ENCODE measurements at regions not wholly inside any gene's neighbourhood (a gene's known extent, or its start where the extent isn't known, plus 50 kb on each side); places are given as distances from the start of the nearest gene placed in this dataset.

DNA sequence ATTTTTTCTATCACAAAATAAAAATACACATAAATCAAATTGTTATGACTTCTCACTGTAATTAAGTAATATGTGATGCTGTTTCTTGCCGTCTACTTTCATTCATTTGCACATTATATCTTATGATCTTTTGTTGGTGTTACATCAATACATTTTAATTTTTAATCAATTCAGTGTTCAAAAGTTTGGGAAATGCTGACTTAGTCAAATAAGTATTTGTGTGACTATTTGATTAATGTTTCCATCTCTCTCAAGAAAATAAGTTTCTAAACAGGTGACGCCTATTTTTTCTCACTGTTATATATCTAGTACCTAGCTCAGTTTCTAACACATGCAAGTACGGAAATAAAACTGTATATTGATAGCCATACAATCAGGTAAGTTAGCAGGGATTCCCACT is 329.5 kb upstream of the KIRREL3 start:
- TF ChIP-seq, protein P1, sequence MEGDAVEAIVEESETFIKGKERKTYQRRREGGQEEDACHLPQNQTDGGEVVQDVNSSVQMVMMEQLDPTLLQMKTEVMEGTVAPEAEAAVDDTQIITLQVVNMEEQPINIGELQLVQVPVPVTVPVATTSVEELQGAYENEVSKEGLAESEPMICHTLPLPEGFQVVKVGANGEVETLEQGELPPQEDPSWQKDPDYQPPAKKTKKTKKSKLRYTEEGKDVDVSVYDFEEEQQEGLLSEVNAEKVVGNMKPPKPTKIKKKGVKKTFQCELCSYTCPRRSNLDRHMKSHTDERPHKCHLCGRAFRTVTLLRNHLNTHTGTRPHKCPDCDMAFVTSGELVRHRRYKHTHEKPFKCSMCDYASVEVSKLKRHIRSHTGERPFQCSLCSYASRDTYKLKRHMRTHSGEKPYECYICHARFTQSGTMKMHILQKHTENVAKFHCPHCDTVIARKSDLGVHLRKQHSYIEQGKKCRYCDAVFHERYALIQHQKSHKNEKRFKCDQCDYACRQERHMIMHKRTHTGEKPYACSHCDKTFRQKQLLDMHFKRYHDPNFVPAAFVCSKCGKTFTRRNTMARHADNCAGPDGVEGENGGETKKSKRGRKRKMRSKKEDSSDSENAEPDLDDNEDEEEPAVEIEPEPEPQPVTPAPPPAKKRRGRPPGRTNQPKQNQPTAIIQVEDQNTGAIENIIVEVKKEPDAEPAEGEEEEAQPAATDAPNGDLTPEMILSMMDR (IDR thresholded peaks at IDR 0.05) = no peak
- DNase-seq = no peak
- H3K27ac Mint-ChIP-seq = no peak overlapping the region
- H3K27me3 Mint-ChIP-seq (ENCODE audit: insufficient read depth) = no peaks in the 10 kb centered on the region
- H3K36me3 Mint-ChIP-seq (ENCODE audit: low read depth) = no peaks in the 10 kb centered on the region; the same call in 1 of the 2 replicates
- peaks cover 6% of the 10 kb centered on the region for H3K9me3 Mint-ChIP-seq
- no peaks in the 10 kb centered on the region for H3K4me1 Mint-ChIP-seq (ENCODE audit: low read depth)
- no peak overlapping the region for H3K4me3 Mint-ChIP-seq

DNA sequence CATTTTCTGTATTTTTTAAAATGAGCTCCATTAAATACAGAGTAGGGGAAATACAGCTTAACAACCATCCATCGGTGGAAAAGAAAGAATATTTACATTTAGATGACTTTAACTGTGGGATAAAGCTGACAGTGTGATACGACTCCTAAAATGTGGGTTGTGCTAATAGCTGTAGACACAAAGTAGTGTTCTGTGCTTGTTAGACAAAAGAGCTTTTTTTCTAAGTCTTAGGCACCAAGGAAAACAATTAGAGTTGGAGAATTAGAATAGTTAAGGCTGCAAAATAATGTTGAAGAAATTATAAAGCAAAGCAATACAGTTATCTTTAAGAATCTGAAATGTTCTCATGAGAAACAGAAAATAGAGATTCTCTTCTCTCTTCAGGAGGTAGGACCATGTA is 307.7 kb upstream of the KIRREL3 start:
- Mint-ChIP-seq H3K36me3 (ENCODE audit: low read depth) (no peaks in the 10 kb centered on the region), H3K27ac (no peak overlapping the region), H3K4me1 (ENCODE audit: low read depth) (no peaks in the 10 kb centered on the region), H3K9me3 (no peaks in the 10 kb centered on the region), H3K4me3 (no peak overlapping the region), H3K27me3 (ENCODE audit: insufficient read depth) (peaks cover 13% of the 10 kb centered on the region)
- no peak for DNase-seq
- TF ChIP-seq, protein P1 (IDR thresholded peaks at IDR 0.05) = no peak

DNA sequence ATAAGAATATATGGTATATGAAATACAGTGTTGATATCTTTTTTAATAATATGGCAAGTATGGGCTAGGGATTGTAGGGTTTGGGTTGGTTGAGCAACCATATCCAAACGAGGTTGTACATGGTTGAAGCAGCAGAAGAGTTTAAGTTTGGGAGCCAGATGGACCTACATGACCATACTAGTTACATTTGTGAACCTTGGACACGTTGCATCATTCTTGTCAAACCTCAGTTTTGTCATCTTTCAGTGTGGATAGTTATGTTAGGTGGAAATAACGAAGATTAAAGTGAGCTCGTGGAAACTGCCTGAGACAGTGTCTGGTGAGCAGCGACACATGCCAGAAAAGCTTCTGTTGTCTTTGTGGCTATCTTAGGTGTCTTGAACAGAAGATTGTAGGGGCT is 307.1 kb upstream of the KIRREL3 start:
- Mint-ChIP-seq H3K9me3 (no peaks in the 10 kb centered on the region), H3K36me3 (ENCODE audit: low read depth) (no peaks in the 10 kb centered on the region), H3K27me3 (ENCODE audit: insufficient read depth) (peaks cover 13% of the 10 kb centered on the region), H3K4me3 (no peak overlapping the region), H3K27ac (no peak overlapping the region), H3K4me1 (ENCODE audit: low read depth) (no peaks in the 10 kb centered on the region)
- DNase-seq = no peak
- TF ChIP-seq, protein P1 (IDR thresholded peaks at IDR 0.05) = no peak

- Mint-ChIP-seq H3K9me3 (no peaks in the 10 kb centered on the region), H3K36me3 (ENCODE audit: low read depth) (no peaks in the 10 kb centered on the region), H3K4me1 (ENCODE audit: low read depth) (no peaks in the 10 kb centered on the region), H3K4me3 (no peak overlapping the region), H3K27ac (no peak overlapping the region), H3K27me3 (ENCODE audit: insufficient read depth) (peaks cover 11% of the 10 kb centered on the region)
- DNase-seq = no peak
- TF ChIP-seq, protein P1 (IDR thresholded peaks at IDR 0.05) = no peak
Observed at GRCh38 chr11:127304634-127305033, 304.1 kb upstream of the KIRREL3 start.

- H3K4me1 Mint-ChIP-seq (ENCODE audit: low read depth) = no peaks in the 10 kb centered on the region
- no peaks in the 10 kb centered on the region for H3K27me3 Mint-ChIP-seq (ENCODE audit: insufficient read depth)
- peaks cover 5% of the 10 kb centered on the region; the same call in 1 of the 2 replicates for H3K9me3 Mint-ChIP-seq
- H3K27ac Mint-ChIP-seq = no peak overlapping the region
- DNase-seq = no peak
- H3K4me3 Mint-ChIP-seq = no peak overlapping the region
- no peaks in the 10 kb centered on the region for H3K36me3 Mint-ChIP-seq (ENCODE audit: low read depth)
- TF ChIP-seq, protein P1 (IDR thresholded peaks at IDR 0.05) = no peak
Observed at GRCh38 chr11:127288926-127289325, 288.4 kb upstream of the KIRREL3 start.

DNA sequence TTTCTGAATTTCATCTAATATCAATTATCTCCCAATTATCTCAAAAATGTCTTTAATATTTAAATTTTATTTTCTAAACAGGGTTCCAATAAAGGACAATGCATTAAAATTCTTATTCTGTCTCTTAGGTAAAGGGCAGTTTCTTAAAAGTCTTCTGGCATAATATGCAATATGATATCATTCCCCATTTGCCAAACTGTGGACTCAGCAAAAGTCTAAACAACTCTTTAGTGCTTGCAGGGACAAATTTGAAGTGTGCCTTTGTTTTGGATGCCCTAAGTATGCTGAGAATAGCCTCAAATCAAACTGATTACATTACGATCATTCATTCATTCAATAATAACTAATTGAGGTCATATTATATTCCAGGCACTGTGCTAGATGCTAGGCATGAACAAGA is 281.0 kb upstream of the KIRREL3 start:
- no peak overlapping the region for H3K27ac Mint-ChIP-seq
- H3K9me3 Mint-ChIP-seq = no peaks in the 10 kb centered on the region
- no peak overlapping the region for H3K4me3 Mint-ChIP-seq
- DNase-seq = no peak
- no peaks in the 10 kb centered on the region for H3K36me3 Mint-ChIP-seq (ENCODE audit: low read depth)
- TF ChIP-seq, protein P1 (IDR thresholded peaks at IDR 0.05) = no peak
- no peaks in the 10 kb centered on the region for H3K27me3 Mint-ChIP-seq (ENCODE audit: insufficient read depth)
- H3K4me1 Mint-ChIP-seq (ENCODE audit: low read depth) = no peaks in the 10 kb centered on the region
